DND-41 (cell line): ENCODE measurements at regions not wholly inside any gene's neighbourhood (a gene's known extent, or its start where the extent isn't known, plus 50 kb on each side); places are given as distances from the start of the nearest gene placed in this dataset.

Experiments used
- EZH2 ChIP-seq: IDR thresholded peaks from 3 replicates; pipeline ENCODE4 v1.6.1; 2012; ENCODE audit warnings: borderline replicate concordance, low read depth, mild to moderate bottlenecking, moderate library complexity, low read length, inconsistent platforms; ENCODE audit not compliant: severe bottlenecking
- TF ChIP-seq, protein P1 (sequence below): IDR thresholded peaks from 2 replicates; pipeline ENCODE4 v1.5.1; 2012; ENCODE audit warnings: borderline replicate concordance, low read length, moderate library complexity, mild to moderate bottlenecking; ENCODE audit not compliant: poor library complexity, severe bottlenecking; ENCODE audit errors: extremely low read depth

DNA sequence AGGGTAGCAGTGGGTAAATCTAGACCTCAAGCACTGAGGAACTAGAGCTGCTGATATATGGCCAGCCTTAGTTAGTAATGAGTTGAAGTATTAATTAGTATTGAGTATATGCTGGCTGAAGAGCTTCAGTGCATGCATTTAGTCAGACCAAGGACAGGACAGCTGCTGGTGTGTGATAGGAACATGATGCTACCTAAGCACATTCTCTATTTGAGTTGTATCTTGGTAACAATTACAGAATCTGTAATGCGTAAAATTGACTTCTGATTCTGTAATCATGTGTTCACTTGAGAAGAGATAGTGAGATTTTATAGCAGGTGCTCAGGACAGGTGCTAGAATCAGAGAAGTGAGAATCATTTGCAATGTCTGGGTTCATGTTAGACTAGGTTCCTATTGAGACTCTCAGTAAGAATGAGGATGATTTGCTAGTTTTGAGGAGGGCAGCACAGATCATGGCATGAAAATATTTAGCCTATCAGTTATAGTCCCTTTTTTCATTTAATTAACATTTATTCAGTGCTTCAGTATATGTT is 369.4 kb upstream of the HS3ST5 start:
- TF ChIP-seq, protein P1, sequence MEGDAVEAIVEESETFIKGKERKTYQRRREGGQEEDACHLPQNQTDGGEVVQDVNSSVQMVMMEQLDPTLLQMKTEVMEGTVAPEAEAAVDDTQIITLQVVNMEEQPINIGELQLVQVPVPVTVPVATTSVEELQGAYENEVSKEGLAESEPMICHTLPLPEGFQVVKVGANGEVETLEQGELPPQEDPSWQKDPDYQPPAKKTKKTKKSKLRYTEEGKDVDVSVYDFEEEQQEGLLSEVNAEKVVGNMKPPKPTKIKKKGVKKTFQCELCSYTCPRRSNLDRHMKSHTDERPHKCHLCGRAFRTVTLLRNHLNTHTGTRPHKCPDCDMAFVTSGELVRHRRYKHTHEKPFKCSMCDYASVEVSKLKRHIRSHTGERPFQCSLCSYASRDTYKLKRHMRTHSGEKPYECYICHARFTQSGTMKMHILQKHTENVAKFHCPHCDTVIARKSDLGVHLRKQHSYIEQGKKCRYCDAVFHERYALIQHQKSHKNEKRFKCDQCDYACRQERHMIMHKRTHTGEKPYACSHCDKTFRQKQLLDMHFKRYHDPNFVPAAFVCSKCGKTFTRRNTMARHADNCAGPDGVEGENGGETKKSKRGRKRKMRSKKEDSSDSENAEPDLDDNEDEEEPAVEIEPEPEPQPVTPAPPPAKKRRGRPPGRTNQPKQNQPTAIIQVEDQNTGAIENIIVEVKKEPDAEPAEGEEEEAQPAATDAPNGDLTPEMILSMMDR, result no peak
- no peak for TF ChIP-seq EZH2
